HG02973 (cell line): ENCODE measurements at regions not wholly inside any gene's neighbourhood (a gene's known extent, or its start where the extent isn't known, plus 50 kb on each side); places are given as distances from the start of the nearest gene placed in this dataset.

Experiments
- ATAC-seq: cut with Tn5 transposase; IDR thresholded peaks from one replicate; pipeline ENCODE4 v1.9.1; 2021; ENCODE audit warnings: moderate library complexity; ENCODE audit not compliant: unreplicated experiment

GRCh38 chr4:188804861-188805260, 665.6 kb downstream of the TRIML1 start:
- ATAC-seq, result no peak

- ATAC-seq, result no peak
These were observed 671.9 kb downstream of the TRIML1 start for GRCh38 chr4:188811121-188811520.

- no peak for ATAC-seq
These were observed 673.4 kb downstream of the TRIML1 start for GRCh38 chr4:188812644-188813043.

GRCh38 chr4:188818300-188818699, 679.1 kb downstream of the TRIML1 start:
- no peak for ATAC-seq

- no peak for ATAC-seq
These were observed 680.0 kb downstream of the TRIML1 start for GRCh38 chr4:188819233-188819632.

GRCh38 chr4:188821500-188821899, 682.3 kb downstream of the TRIML1 start:
- ATAC-seq, result no peak

- ATAC-seq, result no peak
These were observed 683.5 kb downstream of the TRIML1 start for GRCh38 chr4:188822698-188823097.

- ATAC-seq, result no peak
These were observed 685.3 kb downstream of the TRIML1 start for GRCh38 chr4:188824553-188824952.

GRCh38 chr4:188826393-188826792, 687.2 kb downstream of the TRIML1 start:
- ATAC-seq, result no peak

GRCh38 chr4:188839704-188840103, 700.5 kb downstream of the TRIML1 start:
- no peak for ATAC-seq

- no peak for ATAC-seq
These were observed 702.3 kb downstream of the TRIML1 start for GRCh38 chr4:188841523-188841922.

GRCh38 chr4:188854436-188854835, 715.2 kb downstream of the TRIML1 start:
- ATAC-seq, result no peak

GRCh38 chr4:188858696-188859095, 719.5 kb downstream of the TRIML1 start:
- no peak for ATAC-seq

- no peak for ATAC-seq
These were observed 725.5 kb downstream of the TRIML1 start for GRCh38 chr4:188864741-188865140.

GRCh38 chr4:188867796-188868195, 728.6 kb downstream of the TRIML1 start:
- ATAC-seq, result no peak

- no peak for ATAC-seq
These were observed 730.3 kb downstream of the TRIML1 start for GRCh38 chr4:188869581-188869980.

GRCh38 chr4:188872809-188873208, 733.6 kb downstream of the TRIML1 start:
- ATAC-seq, result no peak

- ATAC-seq, result no peak
These were observed 737.6 kb downstream of the TRIML1 start for GRCh38 chr4:188876881-188877280.

GRCh38 chr4:188879598-188879997, 740.4 kb downstream of the TRIML1 start:
- no peak for ATAC-seq

GRCh38 chr4:188887905-188888304, 748.7 kb downstream of the TRIML1 start:
- ATAC-seq, result no peak

GRCh38 chr4:188892837-188893236, 753.6 kb downstream of the TRIML1 start:
- no peak for ATAC-seq

GRCh38 chr4:188903986-188904385, 764.7 kb downstream of the TRIML1 start:
- no peak for ATAC-seq

GRCh38 chr4:188904617-188905016, 765.4 kb downstream of the TRIML1 start:
- ATAC-seq, result no peak

GRCh38 chr4:188905248-188905647, 766.0 kb downstream of the TRIML1 start:
- no peak for ATAC-seq
